Keratinocyte (primary cell): ENCODE measurements at regions not wholly inside any gene's neighbourhood (a gene's known extent, or its start where the extent isn't known, plus 50 kb on each side); places are given as distances from the start of the nearest gene placed in this dataset.

Experiments
- DNase-seq: peaks from one replicate; pipeline ENCODE4 v3.0.0-alpha.2; 2011; ENCODE audit warnings: low read depth, missing footprints, low spot score
- FAIRE-seq: peaks from 2 replicates; lab custom pipeline; 2011; peaks lifted over from hg19 to GRCh38; lab: Jason Lieb, UNC
- H2AFZ ChIP-seq: 2 replicates; pipeline ENCODE4 v1.6.0; 2012; ENCODE audit warnings: low read length, control low read depth, inconsistent platforms; ENCODE audit not compliant: control insufficient read depth
- H3K27ac ChIP-seq: 2 replicates; pipeline ENCODE4 v1.5.1; 2011; ENCODE audit warnings: low read length; ENCODE audit not compliant: control insufficient read depth, insufficient read depth
- H3K27me3 ChIP-seq: 3 replicates; pipeline ENCODE4 v1.6.0; 2011; ENCODE audit warnings: low read length; ENCODE audit not compliant: control insufficient read depth, insufficient read depth; ENCODE audit errors: extremely low read depth
- H3K36me3 ChIP-seq, 2 experiments: 2 replicates in 1 of 2; 3 replicates in 1 of 2; pipeline ENCODE4 v1.5.1; 2011; ENCODE audit warnings: low read length in 2 of 2, mild to moderate bottlenecking in 1 of 2; ENCODE audit not compliant: control insufficient read depth in 2 of 2, insufficient read depth in 2 of 2; ENCODE audit errors: extremely low read depth in 1 of 2
- H3K4me1 ChIP-seq: 3 replicates; pipeline ENCODE4 v1.5.1; 2011; ENCODE audit warnings: low read length; ENCODE audit not compliant: control insufficient read depth, insufficient read depth; ENCODE audit errors: extremely low read depth
- H3K4me2 ChIP-seq: 3 replicates; pipeline ENCODE4 v1.6.0; 2011; ENCODE audit warnings: low read depth, low read length; ENCODE audit not compliant: control insufficient read depth, insufficient read depth; ENCODE audit errors: extremely low read depth
- H3K4me3 ChIP-seq, 3 experiments: fragments of 200-600 bp in 1 of 3; sonication (generic) in 1 of 3; 2 replicates in 2 of 3; 3 replicates in 1 of 3; pipeline ENCODE4 v1.5.1; 2011 to 2016; ENCODE audit warnings: low read length in 3 of 3, mild to moderate bottlenecking in 3 of 3, control low read depth in 2 of 3, inconsistent platforms in 1 of 3, low read depth in 1 of 3, mixed read lengths in 1 of 3, mixed run types in 1 of 3, moderate library complexity in 1 of 3; ENCODE audit not compliant: control insufficient read depth in 2 of 3, insufficient read depth in 2 of 3; ENCODE audit errors: extremely low read depth in 1 of 3
- H3K79me2 ChIP-seq: 2 replicates; pipeline ENCODE4 v1.6.0; 2012; ENCODE audit warnings: low read length; ENCODE audit not compliant: control insufficient read depth, insufficient read depth
- H3K9ac ChIP-seq: 3 replicates; pipeline ENCODE4 v1.6.0; 2011; ENCODE audit warnings: low read length; ENCODE audit not compliant: control insufficient read depth, insufficient read depth; ENCODE audit errors: extremely low read depth
- H3K9me1 ChIP-seq: 3 replicates; pipeline ENCODE4 v1.6.0; 2011; ENCODE audit warnings: low read length; ENCODE audit not compliant: control insufficient read depth, insufficient read depth; ENCODE audit errors: extremely low read depth
- H3K9me3 ChIP-seq: 2 replicates; pipeline ENCODE4 v1.5.1; 2012; ENCODE audit warnings: low read depth, low read length; ENCODE audit not compliant: control insufficient read depth
- H4K20me1 ChIP-seq: 3 replicates; pipeline ENCODE4 v1.6.0; 2011; ENCODE audit warnings: low read length; ENCODE audit not compliant: control insufficient read depth, insufficient read depth; ENCODE audit errors: extremely low read depth
- CTCF ChIP-seq, 3 experiments: IDR thresholded peaks in 1 of 3; conservative IDR thresholded peaks in 1 of 3; optimal IDR thresholded peaks in 1 of 3; 2 replicates in 2 of 3; 3 replicates in 1 of 3; pipeline versions ENCODE3 to v1.5.1; 2011; ENCODE audit warnings: low read length in 3 of 3, mild to moderate bottlenecking in 3 of 3, moderate library complexity in 2 of 3, control low read depth in 1 of 3, inconsistent platforms in 1 of 3; ENCODE audit not compliant: insufficient read depth in 2 of 3; ENCODE audit errors: extremely low read depth in 1 of 3
- EZH2 ChIP-seq: IDR thresholded peaks from one replicate; pipeline ENCODE4 v1.6.1; 2012; ENCODE audit warnings: inconsistent platforms, mild to moderate bottlenecking, low read length, moderate library complexity
- dilution Hi-C: fragments of 300-500 bp; cut with MboI; formaldehyde crosslinking; loops from one replicate; pipeline ENCODE4 v1.7.0; 2020; ENCODE audit warnings: low sequenced_read_pairs; ENCODE audit not compliant: extremely low pct_ligation_motif_present

GRCh38 chr21:15141261-15141970, 76.6 kb upstream of the NRIP1 start:
- Histone ChIP-seq H3K9me1 (no peaks in the 10 kb centered on the region), H3K9ac (no peak overlapping the region), H3K36me3 (no peaks in the 10 kb centered on the region), H4K20me1 (no peaks in the 10 kb centered on the region), H3K27me3 (no peaks in the 10 kb centered on the region), H3K9me3 (no peaks in the 10 kb centered on the region), H3K4me1 (no peaks in the 10 kb centered on the region), H3K79me2 (no peaks in the 10 kb centered on the region), H3K4me2 (no peak overlapping the region), H3K4me3 (no peak overlapping the region), H3K27ac (no peak overlapping the region), H2AFZ (no peak overlapping the region)
- FAIRE-seq (no peak), DNase-seq (no peak)
- TF ChIP-seq CTCF (optimal IDR thresholded peaks at IDR 0.05 in 1 of 3, IDR thresholded peaks at IDR 0.05 in 1 of 3, conservative IDR thresholded peaks at IDR 0.05 in 1 of 3; ENCODE audit: extremely low read depth in 1 of 3, insufficient read depth in 2 of 3, low read length in 3 of 3), result no peak
- no peak for TF ChIP-seq EZH2
- dilution Hi-C loops, result no loop called here

GRCh38 chr21:15144026-15144425, 79.2 kb upstream of the NRIP1 start:
- no peak overlapping the region for H3K4me3 ChIP-seq
- no peak for TF ChIP-seq CTCF (optimal IDR thresholded peaks at IDR 0.05 in 1 of 3, IDR thresholded peaks at IDR 0.05 in 1 of 3, conservative IDR thresholded peaks at IDR 0.05 in 1 of 3; ENCODE audit: extremely low read depth in 1 of 3, insufficient read depth in 2 of 3, low read length in 3 of 3)
- no peak for TF ChIP-seq EZH2
- DNase-seq, result no peak
- no peak overlapping the region for H3K27ac ChIP-seq
- dilution Hi-C loops, result no loop called here
- no peaks in the 10 kb centered on the region for H3K27me3 ChIP-seq
- no peak overlapping the region for H3K4me2 ChIP-seq
- H3K79me2 ChIP-seq, result no peaks in the 10 kb centered on the region
- no peaks in the 10 kb centered on the region for H3K9me1 ChIP-seq
- H3K9me3 ChIP-seq, result no peaks in the 10 kb centered on the region
- H3K36me3 ChIP-seq, result no peaks in the 10 kb centered on the region
- H3K9ac ChIP-seq, result no peak overlapping the region
- no peaks in the 10 kb centered on the region for H4K20me1 ChIP-seq
- H2AFZ ChIP-seq, result no peak overlapping the region
- H3K4me1 ChIP-seq, result no peaks in the 10 kb centered on the region
- FAIRE-seq, result no peak
